ENCODE measurements at regions not wholly inside any gene's neighbourhood (a gene's known extent, or its start where the extent isn't known, plus 50 kb on each side); places are given as distances from the start of the nearest gene placed in this dataset.

DNA sequence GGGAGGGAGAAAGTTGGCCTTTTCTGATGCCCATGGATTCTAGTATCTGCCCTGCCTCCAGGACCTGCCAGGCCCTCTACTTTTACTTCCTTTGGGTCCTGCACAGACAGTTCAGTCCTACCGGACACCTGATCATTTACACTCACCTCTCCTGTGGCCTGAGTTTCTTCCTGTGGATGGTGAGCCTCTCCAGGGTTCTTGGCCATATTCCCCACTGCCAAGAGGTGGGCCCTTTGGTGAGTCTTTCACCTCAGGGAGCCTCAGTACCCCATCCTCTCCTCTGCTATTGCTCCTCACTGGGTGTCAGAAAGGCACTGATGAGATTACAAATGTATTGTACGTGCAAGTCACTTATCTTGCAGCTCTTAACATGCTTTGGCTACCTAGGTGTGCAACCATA lies 81.4 kb upstream of the ETV3 start:
- H3K27ac ChIP-seq (ENCODE audit: low read depth, low read length): no peak overlapping the region
- H3K4me3 ChIP-seq (ENCODE audit: insufficient read depth, low read length): no peak overlapping the region
- H3K9me3 ChIP-seq (ENCODE audit: low read depth, low read length): no peaks in the 10 kb centered on the region
- H4K20me1 ChIP-seq (ENCODE audit: insufficient read depth, low read length): no peaks in the 10 kb centered on the region
- H3K4me2 ChIP-seq (ENCODE audit: insufficient read depth, low read length): no peak overlapping the region
- H3K4me1 ChIP-seq (ENCODE audit: insufficient read depth, low read length): no peaks in the 10 kb centered on the region
- no peak overlapping the region for H2AFZ ChIP-seq (ENCODE audit: low read length)
- H3K27me3 ChIP-seq (ENCODE audit: insufficient read depth, low read length): peaks cover 3% of the 10 kb centered on the region
- H3K79me2 ChIP-seq (ENCODE audit: insufficient read depth, low read length): no peaks in the 10 kb centered on the region
- H3K36me3 ChIP-seq (ENCODE audit: insufficient read depth, low read length): no peaks in the 10 kb centered on the region
- no peak for DNase-seq (ENCODE audit: insufficient read length, low spot score, missing footprints)
- TF ChIP-seq, protein P1, sequence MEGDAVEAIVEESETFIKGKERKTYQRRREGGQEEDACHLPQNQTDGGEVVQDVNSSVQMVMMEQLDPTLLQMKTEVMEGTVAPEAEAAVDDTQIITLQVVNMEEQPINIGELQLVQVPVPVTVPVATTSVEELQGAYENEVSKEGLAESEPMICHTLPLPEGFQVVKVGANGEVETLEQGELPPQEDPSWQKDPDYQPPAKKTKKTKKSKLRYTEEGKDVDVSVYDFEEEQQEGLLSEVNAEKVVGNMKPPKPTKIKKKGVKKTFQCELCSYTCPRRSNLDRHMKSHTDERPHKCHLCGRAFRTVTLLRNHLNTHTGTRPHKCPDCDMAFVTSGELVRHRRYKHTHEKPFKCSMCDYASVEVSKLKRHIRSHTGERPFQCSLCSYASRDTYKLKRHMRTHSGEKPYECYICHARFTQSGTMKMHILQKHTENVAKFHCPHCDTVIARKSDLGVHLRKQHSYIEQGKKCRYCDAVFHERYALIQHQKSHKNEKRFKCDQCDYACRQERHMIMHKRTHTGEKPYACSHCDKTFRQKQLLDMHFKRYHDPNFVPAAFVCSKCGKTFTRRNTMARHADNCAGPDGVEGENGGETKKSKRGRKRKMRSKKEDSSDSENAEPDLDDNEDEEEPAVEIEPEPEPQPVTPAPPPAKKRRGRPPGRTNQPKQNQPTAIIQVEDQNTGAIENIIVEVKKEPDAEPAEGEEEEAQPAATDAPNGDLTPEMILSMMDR (IDR thresholded peaks at IDR 0.05; ENCODE audit: extremely low read depth, low read depth, low read length): no peak

DNA sequence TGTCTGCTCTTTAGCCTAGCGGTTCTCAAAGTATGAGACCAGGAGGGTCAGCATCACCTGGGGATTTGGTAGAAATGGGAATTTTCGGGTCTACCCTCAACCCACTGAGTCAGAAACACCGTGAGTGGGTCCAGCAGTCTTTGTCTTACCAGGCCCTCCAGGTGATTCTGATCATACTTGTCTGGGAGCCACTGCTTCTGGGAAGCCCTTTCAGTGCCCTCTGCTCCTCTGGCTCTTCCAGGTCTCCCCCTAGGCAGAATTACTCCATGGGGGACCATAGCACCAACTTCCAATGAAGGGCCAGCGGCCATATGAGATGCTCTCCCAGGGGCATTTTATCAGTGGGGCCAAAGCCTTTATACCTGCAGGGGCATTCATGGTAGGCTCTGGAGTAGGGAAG lies 81.0 kb upstream of the ETV3 start:
- no peaks in the 10 kb centered on the region for H4K20me1 ChIP-seq (ENCODE audit: insufficient read depth, low read length)
- H3K4me2 ChIP-seq (ENCODE audit: insufficient read depth, low read length): no peak overlapping the region
- no peaks in the 10 kb centered on the region for H3K36me3 ChIP-seq (ENCODE audit: insufficient read depth, low read length)
- TF ChIP-seq, protein P1 (IDR thresholded peaks at IDR 0.05; ENCODE audit: extremely low read depth, low read depth, low read length): no peak
- H3K4me3 ChIP-seq (ENCODE audit: insufficient read depth, low read length): no peak overlapping the region
- H3K27ac ChIP-seq (ENCODE audit: low read depth, low read length): no peak overlapping the region
- H3K79me2 ChIP-seq (ENCODE audit: insufficient read depth, low read length): no peaks in the 10 kb centered on the region
- no peaks in the 10 kb centered on the region for H3K4me1 ChIP-seq (ENCODE audit: insufficient read depth, low read length)
- H3K27me3 ChIP-seq (ENCODE audit: insufficient read depth, low read length): peaks cover 3% of the 10 kb centered on the region
- no peak overlapping the region for H2AFZ ChIP-seq (ENCODE audit: low read length)
- DNase-seq (ENCODE audit: insufficient read length, low spot score, missing footprints): no peak
- H3K9me3 ChIP-seq (ENCODE audit: low read depth, low read length): no peaks in the 10 kb centered on the region

DNA sequence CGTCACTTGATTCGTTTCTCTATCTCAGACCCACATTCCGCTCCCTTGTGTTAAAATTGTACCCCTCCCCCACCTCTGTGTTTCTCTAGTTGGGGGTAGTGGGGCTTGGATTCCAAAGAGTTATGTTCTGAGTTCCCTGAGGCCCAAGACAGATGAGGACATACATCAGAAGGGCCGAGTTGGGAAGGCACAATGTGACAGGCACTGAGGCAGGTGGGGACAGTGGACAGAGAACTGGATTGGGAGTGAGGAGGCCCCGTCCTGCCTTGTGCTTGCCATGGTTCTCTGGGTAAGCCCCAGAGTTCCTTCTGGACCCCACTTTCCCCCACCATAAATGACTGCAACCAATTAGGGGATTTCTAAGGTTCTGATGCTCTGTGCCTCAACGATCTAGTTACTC lies 80.5 kb upstream of the ETV3 start:
- Histone ChIP-seq H3K4me1 (ENCODE audit: insufficient read depth, low read length) (no peaks in the 10 kb centered on the region), H4K20me1 (ENCODE audit: insufficient read depth, low read length) (no peaks in the 10 kb centered on the region), H3K27me3 (ENCODE audit: insufficient read depth, low read length) (peaks cover 3% of the 10 kb centered on the region), H3K9me3 (ENCODE audit: low read depth, low read length) (no peaks in the 10 kb centered on the region), H3K4me2 (ENCODE audit: insufficient read depth, low read length) (no peak overlapping the region), H3K79me2 (ENCODE audit: insufficient read depth, low read length) (no peaks in the 10 kb centered on the region), H3K36me3 (ENCODE audit: insufficient read depth, low read length) (no peaks in the 10 kb centered on the region), H3K4me3 (ENCODE audit: insufficient read depth, low read length) (no peak overlapping the region), H2AFZ (ENCODE audit: low read length) (no peak overlapping the region), H3K27ac (ENCODE audit: low read depth, low read length) (no peak overlapping the region)
- DNase-seq (ENCODE audit: insufficient read length, low spot score, missing footprints): no peak
- TF ChIP-seq, protein P1 (IDR thresholded peaks at IDR 0.05; ENCODE audit: extremely low read depth, low read depth, low read length): no peak

DNA sequence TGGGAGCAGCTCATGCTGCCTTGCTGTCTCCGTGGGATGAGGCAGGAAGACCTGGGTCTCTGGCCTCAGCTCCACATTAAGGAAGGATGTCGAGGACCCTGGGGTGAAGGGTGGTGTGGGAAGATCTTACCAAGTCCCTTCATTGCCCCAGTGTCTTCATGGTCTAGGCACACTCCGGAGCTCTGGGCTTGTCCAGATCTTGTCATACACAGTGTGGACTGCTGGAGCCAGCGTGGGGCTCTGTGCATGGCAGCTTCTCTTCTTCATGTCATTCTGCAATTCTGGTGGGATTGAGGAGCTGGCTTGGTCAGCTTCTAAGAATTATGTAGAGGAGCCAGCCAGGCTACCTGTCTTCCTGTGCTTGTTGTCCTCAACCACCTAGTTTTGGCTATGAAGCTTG lies 79.3 kb upstream of the ETV3 start:
- Histone ChIP-seq H2AFZ (ENCODE audit: low read length) (no peak overlapping the region), H3K4me1 (ENCODE audit: insufficient read depth, low read length) (no peaks in the 10 kb centered on the region), H3K4me3 (ENCODE audit: insufficient read depth, low read length) (no peak overlapping the region), H3K9me3 (ENCODE audit: low read depth, low read length) (no peaks in the 10 kb centered on the region), H3K79me2 (ENCODE audit: insufficient read depth, low read length) (no peaks in the 10 kb centered on the region), H3K36me3 (ENCODE audit: insufficient read depth, low read length) (no peaks in the 10 kb centered on the region), H3K27ac (ENCODE audit: low read depth, low read length) (no peak overlapping the region), H3K27me3 (ENCODE audit: insufficient read depth, low read length) (peaks cover 3% of the 10 kb centered on the region), H3K4me2 (ENCODE audit: insufficient read depth, low read length) (no peak overlapping the region), H4K20me1 (ENCODE audit: insufficient read depth, low read length) (no peaks in the 10 kb centered on the region)
- TF ChIP-seq, protein P1 (IDR thresholded peaks at IDR 0.05; ENCODE audit: extremely low read depth, low read depth, low read length): no peak
- DNase-seq (ENCODE audit: insufficient read length, low spot score, missing footprints): no peak
